ENCODE measurements at regions not wholly inside any gene's neighbourhood (a gene's known extent, or its start where the extent isn't known, plus 50 kb on each side); places are given as distances from the start of the nearest gene placed in this dataset.

DNA sequence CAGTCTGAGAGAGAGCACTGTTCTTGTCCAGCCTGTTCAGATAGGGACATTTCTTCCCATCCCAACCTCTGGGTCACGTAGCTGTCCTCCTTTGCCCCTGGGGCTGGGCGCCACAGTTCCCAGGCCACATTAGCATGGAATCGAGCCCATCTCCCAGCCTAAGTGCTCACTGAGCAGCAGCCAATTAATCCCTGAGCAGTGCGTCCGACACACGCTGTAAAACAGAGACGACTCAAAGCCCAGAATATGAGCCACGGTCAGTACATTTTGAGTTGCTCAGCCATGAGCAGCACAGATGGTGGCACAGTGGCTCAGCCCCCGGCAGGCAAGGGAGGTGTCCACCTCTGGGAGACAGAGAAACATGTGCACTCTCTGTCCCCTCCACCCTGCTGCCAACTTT, 267.4 kb downstream of the NPHP4 start:
- no peak for TF ChIP-seq BHLHE40 (IDR thresholded peaks at IDR 0.05; ENCODE audit: borderline replicate concordance)
- TF ChIP-seq FOXA1 (IDR thresholded peaks at IDR 0.05), result no peak
- TF ChIP-seq ARNT (IDR thresholded peaks at IDR 0.05), result no peak

Data from HEK293T (cell line).